Activated T-cell treated with anti-CD3 and anti-CD28 coated beads, Interleukin-2, amount 50 U/mL, for 4 hours (primary cell): ENCODE measurements at regions not wholly inside any gene's neighbourhood (a gene's known extent, or its start where the extent isn't known, plus 50 kb on each side); places are given as distances from the start of the nearest gene placed in this dataset.

ENCODE experiments used
- ATAC-seq, 2 donors: fragments of 200-7000 bp; cut with Tn5 transposase; one replicate each; pipeline ENCODE4 v1.10.0; 2021
- DNase-seq: peaks from one replicate; pipeline ENCODE4 v3.0.0-alpha.2; 2020
- H3K27me3 Mint-ChIP-seq: one replicate; pipeline ENCODE4 v1.8.0; 2021; ENCODE audit warnings: low read depth, mixed read lengths
- H3K36me3 Mint-ChIP-seq: one replicate; pipeline ENCODE4 v1.8.0; 2022; ENCODE audit warnings: mixed read lengths; ENCODE audit not compliant: insufficient read depth
- H3K4me1 Mint-ChIP-seq: one replicate; pipeline ENCODE4 v1.8.0; 2021; ENCODE audit warnings: low read depth, mixed read lengths
- H3K4me3 Mint-ChIP-seq: one replicate; pipeline ENCODE4 v1.8.0; 2021; ENCODE audit warnings: mild to moderate bottlenecking, moderate library complexity, mixed read lengths
- H3K9me3 Mint-ChIP-seq: one replicate; pipeline ENCODE4 v1.8.0; 2021; ENCODE audit warnings: mixed read lengths

- Mint-ChIP-seq H3K4me3 (no peak overlapping the region), H3K36me3 (no peaks in the 10 kb centered on the region), H3K4me1 (no peaks in the 10 kb centered on the region), H3K9me3 (no peaks in the 10 kb centered on the region), H3K27me3 (no peaks in the 10 kb centered on the region)
- no peak for ATAC-seq
- no peak for DNase-seq
Observed at GRCh38 chr2:107215401-107216350, 329.7 kb upstream of the ST6GAL2 start.

DNA sequence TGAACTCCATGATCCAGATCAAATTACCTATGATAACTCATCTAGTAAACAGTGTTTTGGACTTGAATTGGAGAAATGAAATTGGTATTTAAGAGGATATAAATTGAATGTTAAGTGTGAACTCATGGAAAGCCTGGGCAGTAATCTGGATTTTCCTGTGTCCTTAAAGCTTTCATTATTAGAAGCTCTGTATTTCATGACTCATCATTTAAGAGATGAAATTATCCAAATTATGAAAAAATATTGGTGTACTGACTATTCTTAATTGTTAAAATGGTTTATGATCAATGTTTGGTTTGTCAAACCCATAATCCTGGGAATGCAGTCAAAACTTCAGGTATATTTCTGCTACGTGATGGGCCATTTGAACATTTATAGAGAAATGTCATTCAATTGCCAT lies 332.2 kb upstream of the ST6GAL2 start:
- H3K4me3 Mint-ChIP-seq: no peak overlapping the region
- no peaks in the 10 kb centered on the region for H3K36me3 Mint-ChIP-seq
- ATAC-seq (no peak), DNase-seq (no peak)
- H3K4me1 Mint-ChIP-seq: no peaks in the 10 kb centered on the region
- peaks cover 4% of the 10 kb centered on the region for H3K9me3 Mint-ChIP-seq
- H3K27me3 Mint-ChIP-seq: no peaks in the 10 kb centered on the region

DNA sequence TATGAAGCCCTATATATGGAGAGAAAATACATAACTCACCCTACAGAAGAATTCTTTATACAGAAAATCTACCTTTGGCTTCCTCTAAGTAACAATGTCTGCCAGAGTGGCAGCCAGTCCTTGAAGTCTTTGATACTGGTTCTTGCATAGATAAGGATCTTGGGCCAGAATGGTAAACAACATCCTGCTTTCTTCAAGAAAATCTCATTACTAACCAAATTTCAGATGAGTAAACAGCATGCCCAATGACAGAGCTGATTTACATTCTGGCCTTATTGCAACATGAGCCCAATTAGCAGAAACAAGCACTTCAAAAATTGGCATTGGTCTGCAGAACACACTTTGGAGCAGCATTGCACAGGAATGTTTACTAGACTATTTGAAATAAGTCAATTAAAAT lies 336.5 kb upstream of the ST6GAL2 start:
- DNase-seq (no peak), ATAC-seq (no peak)
- Mint-ChIP-seq H3K27me3 (no peaks in the 10 kb centered on the region), H3K4me1 (no peaks in the 10 kb centered on the region), H3K36me3 (no peaks in the 10 kb centered on the region), H3K4me3 (no peak overlapping the region), H3K9me3 (peaks cover 7% of the 10 kb centered on the region)

GRCh38 chr2:107235491-107236254 lies 349.7 kb upstream of the ST6GAL2 start:
- H3K9me3 Mint-ChIP-seq: peaks cover 11% of the 10 kb centered on the region
- DNase-seq (no peak), ATAC-seq (no peak)
- H3K4me1 Mint-ChIP-seq: no peaks in the 10 kb centered on the region
- no peaks in the 10 kb centered on the region for H3K27me3 Mint-ChIP-seq
- no peak overlapping the region for H3K4me3 Mint-ChIP-seq
- H3K36me3 Mint-ChIP-seq: no peaks in the 10 kb centered on the region

GRCh38 chr2:107242811-107243210 lies 356.8 kb upstream of the ST6GAL2 start:
- Mint-ChIP-seq H3K36me3 (no peaks in the 10 kb centered on the region), H3K27me3 (no peaks in the 10 kb centered on the region), H3K9me3 (no peaks in the 10 kb centered on the region), H3K4me3 (no peak overlapping the region), H3K4me1 (no peaks in the 10 kb centered on the region)
- DNase-seq: no peak
- no peak for ATAC-seq

GRCh38 chr2:107248932-107249331 lies 363.0 kb upstream of the ST6GAL2 start:
- no peaks in the 10 kb centered on the region for H3K27me3 Mint-ChIP-seq
- no peaks in the 10 kb centered on the region for H3K36me3 Mint-ChIP-seq
- H3K4me1 Mint-ChIP-seq: no peaks in the 10 kb centered on the region
- no peak for DNase-seq
- H3K4me3 Mint-ChIP-seq: no peak overlapping the region
- no peaks in the 10 kb centered on the region for H3K9me3 Mint-ChIP-seq
- ATAC-seq: no peak

DNA sequence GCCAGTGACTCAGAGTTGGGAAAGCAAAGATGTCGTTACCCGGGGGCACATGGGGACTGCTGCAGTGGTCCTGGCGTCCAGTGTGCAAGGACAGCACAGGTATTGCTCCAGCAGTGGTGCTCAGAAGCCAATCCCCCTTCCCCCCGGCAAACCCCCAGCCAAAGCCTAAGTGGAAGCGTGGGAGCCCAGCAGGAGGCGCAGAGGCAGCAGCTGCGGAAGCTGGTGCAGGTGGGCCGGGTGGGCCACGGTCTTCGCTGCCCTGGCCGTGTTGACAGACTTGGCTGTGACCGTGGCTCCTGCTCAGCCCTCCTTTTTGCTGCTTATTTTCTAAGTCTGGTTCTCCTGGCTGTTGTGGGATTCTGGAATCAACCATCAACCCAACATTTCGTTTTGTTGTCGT lies 369.8 kb upstream of the ST6GAL2 start:
- no peaks in the 10 kb centered on the region for H3K4me1 Mint-ChIP-seq
- ATAC-seq (no peak), DNase-seq (no peak)
- H3K27me3 Mint-ChIP-seq: no peaks in the 10 kb centered on the region
- no peaks in the 10 kb centered on the region for H3K36me3 Mint-ChIP-seq
- no peaks in the 10 kb centered on the region for H3K9me3 Mint-ChIP-seq
- no peak overlapping the region for H3K4me3 Mint-ChIP-seq

DNA sequence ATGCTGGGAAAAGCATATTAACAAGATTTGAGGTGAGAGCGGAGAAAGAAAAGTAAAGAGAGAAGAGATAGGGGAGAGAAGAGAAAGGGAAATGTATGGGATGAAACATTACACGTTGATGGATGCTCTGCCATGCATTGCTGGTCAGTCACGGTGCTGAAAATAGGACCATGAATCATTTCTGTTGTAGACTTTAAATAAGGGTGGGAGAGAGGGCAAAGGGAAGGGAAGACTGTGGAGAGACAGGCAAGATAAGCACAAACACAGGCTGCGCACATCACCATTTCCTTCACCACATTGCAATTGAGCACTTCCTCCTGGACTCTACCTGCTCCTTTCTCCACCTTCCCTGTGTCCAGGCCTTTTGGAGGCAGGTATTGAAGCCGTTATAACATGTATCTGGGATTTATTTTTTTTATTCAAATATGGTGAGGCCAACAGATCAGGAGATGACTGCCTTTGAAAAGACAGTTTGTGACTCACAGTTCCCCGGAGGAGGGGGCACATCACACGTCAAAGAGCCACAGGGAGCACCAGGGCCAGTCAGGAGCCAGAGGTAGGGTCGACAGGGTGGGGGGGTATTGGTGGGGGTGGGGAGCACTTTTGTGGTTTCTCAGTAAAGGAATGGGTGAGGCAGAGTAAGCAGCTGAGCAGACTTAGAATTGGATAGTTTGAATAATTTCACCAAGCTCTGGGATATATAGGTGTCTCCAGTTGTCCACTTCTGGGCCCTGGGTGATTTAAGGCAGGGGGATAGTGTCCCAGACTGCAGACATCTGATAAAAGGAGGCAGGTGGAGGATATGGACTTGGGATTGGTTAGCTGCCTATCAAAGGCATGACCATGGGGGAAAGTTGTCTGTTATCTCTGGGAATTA lies 372.8 kb upstream of the ST6GAL2 start:
- Mint-ChIP-seq H3K36me3 (no peaks in the 10 kb centered on the region), H3K4me3 (no peak overlapping the region), H3K9me3 (no peaks in the 10 kb centered on the region), H3K27me3 (no peaks in the 10 kb centered on the region), H3K4me1 (no peaks in the 10 kb centered on the region)
- DNase-seq (no peak), ATAC-seq (no peak)

DNA sequence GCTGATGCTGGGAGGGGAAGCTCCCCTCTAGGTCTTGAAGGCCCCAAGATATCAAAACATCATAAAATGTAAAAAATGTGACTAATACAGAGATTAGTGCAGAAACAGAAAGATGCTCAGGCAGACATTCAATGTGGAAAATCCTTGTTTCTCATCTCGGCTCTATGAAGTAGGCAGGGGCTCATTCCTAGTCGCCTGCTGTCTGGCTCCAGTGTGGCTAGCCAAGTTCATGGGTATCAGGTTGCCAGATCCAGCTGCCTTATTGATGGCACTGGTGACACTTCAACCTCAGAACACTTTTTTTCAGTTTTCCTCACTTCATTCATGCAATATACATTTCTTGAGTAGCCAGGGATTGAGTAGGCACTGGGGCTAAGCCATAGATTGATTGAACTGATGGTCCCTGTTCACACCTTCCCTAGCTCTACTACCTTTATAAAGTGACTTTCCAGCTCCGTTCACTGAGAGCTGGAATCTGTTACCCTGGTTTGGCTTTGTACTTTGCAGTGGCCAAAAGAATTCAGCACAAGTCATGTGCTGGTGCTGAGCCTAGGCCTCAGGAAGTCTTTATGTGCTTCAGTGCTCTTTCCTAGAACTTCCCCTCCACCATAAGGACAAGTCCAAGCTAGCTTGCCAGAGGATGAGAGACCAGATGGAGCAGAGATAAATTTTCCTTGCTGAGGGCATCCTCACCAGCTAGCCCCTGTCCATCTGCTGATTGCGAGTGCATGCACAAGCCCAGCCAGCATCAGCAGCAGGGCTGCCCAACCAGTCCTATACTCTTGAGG lies 373.6 kb upstream of the ST6GAL2 start:
- Mint-ChIP-seq H3K36me3 (no peaks in the 10 kb centered on the region), H3K4me3 (no peak overlapping the region), H3K4me1 (no peaks in the 10 kb centered on the region), H3K9me3 (no peaks in the 10 kb centered on the region), H3K27me3 (no peaks in the 10 kb centered on the region)
- DNase-seq (no peak), ATAC-seq (no peak)

DNA sequence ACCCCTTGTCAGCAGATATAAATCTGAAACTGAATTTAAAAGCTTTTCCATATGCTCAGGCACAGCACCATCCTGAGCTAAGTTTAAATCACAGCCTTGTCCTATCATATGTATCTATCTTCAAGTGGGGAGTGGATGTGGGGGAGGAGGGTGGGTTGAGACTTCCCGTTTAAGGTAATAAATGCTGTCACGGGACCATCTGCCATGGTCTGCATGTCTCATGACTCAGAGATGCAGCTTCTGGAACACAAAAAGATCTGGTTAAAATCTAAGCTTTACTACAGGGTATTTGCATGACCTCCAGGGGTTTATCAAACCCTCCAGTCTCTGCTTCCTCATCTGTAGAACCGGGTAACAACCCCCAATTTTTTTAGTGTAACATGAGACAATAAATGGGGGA lies 377.7 kb upstream of the ST6GAL2 start:
- Mint-ChIP-seq H3K4me3 (no peak overlapping the region), H3K27me3 (no peaks in the 10 kb centered on the region), H3K36me3 (no peaks in the 10 kb centered on the region), H3K9me3 (no peaks in the 10 kb centered on the region), H3K4me1 (no peaks in the 10 kb centered on the region)
- DNase-seq: no peak
- no peak for ATAC-seq

DNA sequence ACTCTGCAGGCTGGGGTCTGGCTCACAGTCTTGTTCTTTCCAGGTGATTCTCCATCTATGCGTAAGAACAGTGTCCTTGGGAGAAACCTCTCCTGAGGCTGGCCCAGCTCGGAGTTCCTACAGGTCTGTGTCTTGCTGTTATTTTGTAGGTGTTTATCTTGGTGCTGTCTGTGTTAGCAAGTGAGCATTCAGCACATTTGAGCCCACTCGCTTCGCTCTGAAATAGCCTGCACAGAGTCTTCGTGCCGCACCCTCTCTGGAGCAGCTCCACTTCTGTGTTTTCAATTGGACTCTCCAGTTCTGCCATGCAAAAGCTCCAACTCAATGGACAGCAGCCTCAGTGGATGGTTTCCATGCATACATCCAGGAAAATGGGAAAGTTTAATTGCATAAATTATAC lies 378.2 kb upstream of the ST6GAL2 start:
- Mint-ChIP-seq H3K4me1 (no peaks in the 10 kb centered on the region), H3K9me3 (no peaks in the 10 kb centered on the region), H3K4me3 (no peak overlapping the region), H3K27me3 (no peaks in the 10 kb centered on the region), H3K36me3 (no peaks in the 10 kb centered on the region)
- DNase-seq (no peak), ATAC-seq (no peak)

- H3K27me3 Mint-ChIP-seq: no peaks in the 10 kb centered on the region
- H3K4me1 Mint-ChIP-seq: no peaks in the 10 kb centered on the region
- H3K9me3 Mint-ChIP-seq: no peaks in the 10 kb centered on the region
- ATAC-seq (no peak), DNase-seq (no peak)
- H3K4me3 Mint-ChIP-seq: no peak overlapping the region
- H3K36me3 Mint-ChIP-seq: no peaks in the 10 kb centered on the region
Observed at GRCh38 chr2:107266555-107266954, 380.6 kb upstream of the ST6GAL2 start.

DNA sequence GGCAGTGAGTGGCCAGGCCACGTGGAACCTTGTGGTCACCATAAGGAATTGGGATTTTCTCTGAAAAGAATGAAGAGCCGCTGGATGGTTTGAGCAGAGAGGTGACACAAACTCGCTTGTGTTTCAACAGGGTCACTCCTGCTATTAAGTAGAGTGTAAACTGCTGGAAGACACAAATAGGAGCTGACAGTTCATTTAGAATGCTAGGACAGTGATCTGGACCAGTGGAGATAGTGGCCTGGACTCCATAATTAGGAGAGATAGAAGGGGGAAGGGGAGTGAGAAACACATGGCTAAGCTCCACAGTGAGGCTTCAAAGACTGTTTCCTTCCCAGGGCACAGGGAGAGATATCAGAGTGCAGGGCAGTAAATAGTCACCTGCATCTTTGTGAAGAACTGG lies 381.1 kb upstream of the ST6GAL2 start:
- H3K9me3 Mint-ChIP-seq: no peaks in the 10 kb centered on the region
- no peaks in the 10 kb centered on the region for H3K36me3 Mint-ChIP-seq
- no peak for DNase-seq
- no peaks in the 10 kb centered on the region for H3K27me3 Mint-ChIP-seq
- no peak overlapping the region for H3K4me3 Mint-ChIP-seq
- H3K4me1 Mint-ChIP-seq: no peaks in the 10 kb centered on the region
- no peak for ATAC-seq

DNA sequence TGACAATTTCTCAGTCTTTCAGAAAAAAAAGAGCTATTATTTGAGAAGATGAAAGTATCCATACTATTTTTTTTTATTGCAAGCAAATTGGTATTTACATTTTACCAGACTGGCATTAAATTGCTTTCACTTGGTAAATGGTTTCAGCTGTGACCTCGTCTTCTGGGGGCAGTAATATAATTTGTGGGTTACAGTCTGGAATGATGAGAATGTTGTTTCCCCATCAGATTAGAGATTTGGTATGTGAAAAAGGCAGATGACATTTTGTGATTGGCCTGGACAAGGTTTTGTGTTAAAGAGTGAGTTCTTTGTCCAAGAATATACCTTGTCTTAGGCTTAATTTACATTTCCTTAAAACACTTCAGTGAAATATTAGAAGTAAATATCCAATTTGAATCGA lies 390.1 kb upstream of the ST6GAL2 start:
- H3K9me3 Mint-ChIP-seq: peaks cover 4% of the 10 kb centered on the region
- no peak for ATAC-seq
- H3K4me1 Mint-ChIP-seq: no peaks in the 10 kb centered on the region
- H3K4me3 Mint-ChIP-seq: no peak overlapping the region
- no peaks in the 10 kb centered on the region for H3K36me3 Mint-ChIP-seq
- no peak for DNase-seq
- H3K27me3 Mint-ChIP-seq: no peaks in the 10 kb centered on the region
